SK-N-SH treated with all-trans-retinoic acid at 6 μM for 48 hours (cell line): ENCODE measurements at regions not wholly inside any gene's neighbourhood (a gene's known extent, or its start where the extent isn't known, plus 50 kb on each side); places are given as distances from the start of the nearest gene placed in this dataset.

ENCODE experiments used
- CSRNP3 ChIP-seq: fragments of 250-450 bp; sonication (Bioruptor Pico); IDR thresholded peaks from 2 replicates; pipeline ENCODE4 v1.5.1; 2021; ENCODE audit warnings: mild to moderate bottlenecking, moderate library complexity
- ESRRG ChIP-seq: fragments of 250-450 bp; sonication (Bioruptor Pico); IDR thresholded peaks from 2 replicates; pipeline ENCODE4 v1.6.1; 2021; ENCODE audit warnings: mild to moderate bottlenecking
- PATZ1 ChIP-seq: fragments of 250-450 bp; sonication (Bioruptor Pico); IDR thresholded peaks from 2 replicates; pipeline ENCODE4 v1.8.0; 2020; ENCODE audit warnings: mild to moderate bottlenecking, moderate library complexity, borderline replicate concordance
- ZC3H10 ChIP-seq: fragments of 250-450 bp; sonication (Bioruptor Pico); IDR thresholded peaks from 2 replicates; pipeline ENCODE4 v1.5.1; 2021; ENCODE audit warnings: mild to moderate bottlenecking, moderate library complexity
- ZNF565 ChIP-seq: fragments of 450-650 bp; formaldehyde crosslinking; conservative IDR thresholded peaks from 2 replicates; pipeline ENCODE4 v1.5.0; 2020; ENCODE audit warnings: low read depth, mild to moderate bottlenecking, moderate library complexity

GRCh38 chr5:82519558-82519957 lies 241.4 kb upstream of the RPS23 start:
- TF ChIP-seq ZNF565 (no peak), CSRNP3 (CRISPR knock-in tag) (no peak), PATZ1 (CRISPR knock-in tag) (no peak), ZC3H10 (CRISPR knock-in tag) (no peak), ESRRG (CRISPR knock-in tag) (no peak)
